HS-5 (cell line): ENCODE measurements at regions not wholly inside any gene's neighbourhood (a gene's known extent, or its start where the extent isn't known, plus 50 kb on each side); places are given as distances from the start of the nearest gene placed in this dataset.

Experiments used
- DNase-seq: peaks from one replicate; pipeline ENCODE4 v3.0.0-alpha.2; 2012; ENCODE audit warnings: low read depth

- no peak for DNase-seq
These were observed 180.2 kb upstream of the SMC2 start for GRCh38 chr9:103913899-103914298.

GRCh38 chr9:103919605-103920209 is 174.4 kb upstream of the SMC2 start:
- DNase-seq: no peak

- no peak for DNase-seq
These were observed 165.7 kb upstream of the SMC2 start for GRCh38 chr9:103928442-103928841.

GRCh38 chr9:103941104-103941503 is 153.0 kb upstream of the SMC2 start:
- DNase-seq: no peak

GRCh38 chr9:103942200-103942599 is 151.9 kb upstream of the SMC2 start:
- DNase-seq: no peak

- DNase-seq: no peak
These were observed 151.5 kb upstream of the SMC2 start for GRCh38 chr9:103942651-103943050.

GRCh38 chr9:103949096-103949495 is 145.0 kb upstream of the SMC2 start:
- DNase-seq: no peak

GRCh38 chr9:103977163-103977562 is 116.9 kb upstream of the SMC2 start:
- DNase-seq: no peak

GRCh38 chr9:103978396-103978795 is 115.7 kb upstream of the SMC2 start:
- no peak for DNase-seq

GRCh38 chr9:103981912-103982311 is 112.2 kb upstream of the SMC2 start:
- DNase-seq: no peak

- DNase-seq: no peak
These were observed 109.0 kb upstream of the SMC2 start for GRCh38 chr9:103985077-103985476.

GRCh38 chr9:103988821-103989220 is 105.3 kb upstream of the SMC2 start:
- DNase-seq: no peak

- DNase-seq: no peak
These were observed 103.8 kb upstream of the SMC2 start for GRCh38 chr9:103990311-103990710.

- DNase-seq: no peak
These were observed 103.1 kb upstream of the SMC2 start for GRCh38 chr9:103991001-103991400.

GRCh38 chr9:103991698-103992097 is 102.4 kb upstream of the SMC2 start:
- no peak for DNase-seq

GRCh38 chr9:103992938-103993579 is 101.0 kb upstream of the SMC2 start:
- no peak for DNase-seq

GRCh38 chr9:103997856-103998370 is 96.2 kb upstream of the SMC2 start:
- DNase-seq: no peak

- DNase-seq: no peak
These were observed 94.6 kb upstream of the SMC2 start for GRCh38 chr9:103999375-104000062.

- DNase-seq: no peak
These were observed 84.3 kb upstream of the SMC2 start for GRCh38 chr9:104009826-104010225.

- no peak for DNase-seq
These were observed 72.0 kb upstream of the SMC2 start for GRCh38 chr9:104022083-104022482.

GRCh38 chr9:104025104-104025503 is 69.0 kb upstream of the SMC2 start:
- peak; percentile 10 for DNase-seq

- DNase-seq: no peak
These were observed 68.2 kb upstream of the SMC2 start for GRCh38 chr9:104025945-104026344.

- no peak for DNase-seq
These were observed 66.8 kb upstream of the SMC2 start for GRCh38 chr9:104027295-104027694.
